CD4-positive, alpha-beta T cell treated with Interleukin-6 at 100 ng/mL for 8 hours (primary cell): ENCODE measurements at regions not wholly inside any gene's neighbourhood (a gene's known extent, or its start where the extent isn't known, plus 50 kb on each side); places are given as distances from the start of the nearest gene placed in this dataset.
A peak's percentile ranks its signal among the peaks of the same experiment; 100 is the strongest.
"Not testable (repeated sequence)": the region's sequence is repeated elsewhere in the genome, so short reads cannot be mapped to it uniquely, and the experiment has no call there.

Experiments
- DNase-seq: peaks from one replicate; pipeline ENCODE4 v3.0.0-alpha.2; 2020; ENCODE audit warnings: mixed read lengths, low spot score

DNA sequence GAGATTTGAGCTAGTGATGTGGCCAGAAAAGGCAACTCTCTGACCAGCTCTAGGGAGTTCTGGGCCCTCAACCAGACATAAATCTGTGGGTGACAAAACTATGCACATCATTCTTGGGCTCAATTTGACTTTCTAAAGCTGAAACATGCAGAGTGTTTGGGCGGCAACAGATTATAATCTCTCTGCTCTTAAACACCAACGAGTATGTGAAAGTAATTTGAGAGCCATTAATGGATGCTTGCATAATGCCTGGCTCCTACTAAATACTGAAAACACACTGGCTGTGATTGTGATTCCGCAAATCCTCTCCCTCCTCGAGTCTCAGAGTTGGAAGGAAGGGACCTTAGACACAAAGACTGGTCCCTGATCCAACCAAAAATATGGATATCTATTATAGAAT, 186.7 kb downstream of the UACA start:
- no peak for DNase-seq

- no peak for DNase-seq
These were observed 187.1 kb downstream of the UACA start for GRCh38 chr15:70576276-70576675.

DNA sequence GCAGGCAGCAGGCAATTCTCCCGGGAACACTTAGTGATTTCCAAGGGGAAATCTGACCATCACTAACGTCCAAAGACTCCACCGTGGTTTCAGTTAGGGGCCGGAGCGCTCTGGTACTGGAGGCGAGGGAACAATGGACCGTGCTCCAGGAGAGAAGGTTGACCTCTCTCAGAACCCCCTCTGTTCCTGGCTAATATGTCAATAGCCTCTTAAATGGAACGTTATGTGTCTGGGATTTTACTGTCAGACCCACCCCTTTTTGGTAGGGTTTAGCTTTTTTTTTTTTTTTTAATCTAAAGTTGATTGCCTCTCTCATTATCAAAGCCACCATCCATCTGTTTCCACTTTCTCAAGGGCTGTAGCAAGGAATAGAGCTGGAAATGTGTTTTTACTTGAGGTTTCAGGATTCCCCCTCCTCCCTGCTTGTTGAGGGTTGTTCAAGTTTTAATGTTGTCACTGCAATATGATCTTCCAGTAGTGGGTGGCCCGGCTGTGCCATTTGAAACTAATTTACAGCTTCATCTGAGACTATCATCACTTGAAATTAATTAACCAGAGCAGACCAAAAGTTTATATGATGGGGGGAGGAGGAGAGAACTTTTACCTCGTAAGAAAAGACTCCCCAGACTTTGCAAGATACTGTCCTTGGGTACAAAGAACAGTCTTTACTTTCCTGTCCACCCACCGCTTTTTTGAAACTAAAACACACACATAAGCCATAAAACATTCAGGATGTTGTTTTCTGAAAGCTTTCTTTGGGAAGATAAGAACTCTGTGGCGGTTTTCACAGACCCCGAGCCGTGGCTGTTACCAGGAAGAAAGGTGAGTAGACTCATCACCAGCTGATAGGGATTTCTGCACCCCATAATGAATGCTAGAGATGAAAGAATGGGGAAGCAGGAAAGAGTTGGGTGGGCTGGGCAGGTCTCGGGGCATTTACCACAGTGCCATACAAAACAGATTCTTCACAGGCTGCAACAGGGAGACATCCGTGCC, 187.8 kb downstream of the UACA start:
- no peak for DNase-seq

DNA sequence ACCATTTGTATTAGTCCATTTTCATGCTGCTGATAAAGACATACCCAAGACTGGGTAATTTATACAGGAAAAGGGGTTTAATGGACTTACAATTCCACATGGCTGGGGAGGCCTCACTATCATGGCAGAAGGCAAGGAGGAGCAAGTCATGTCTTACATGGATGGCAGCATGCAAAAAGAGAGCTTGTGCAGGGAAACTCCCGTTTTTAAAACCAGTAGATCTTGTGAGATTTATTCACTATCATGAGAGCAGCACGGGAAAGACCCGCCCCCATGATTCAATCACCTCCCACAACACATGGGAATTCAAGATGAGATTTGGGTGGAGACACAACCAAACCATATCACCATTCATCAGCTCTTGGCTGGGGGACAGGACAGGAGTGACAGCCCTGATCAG, 189.0 kb downstream of the UACA start:
- DNase-seq: not testable (repeated sequence)

DNA sequence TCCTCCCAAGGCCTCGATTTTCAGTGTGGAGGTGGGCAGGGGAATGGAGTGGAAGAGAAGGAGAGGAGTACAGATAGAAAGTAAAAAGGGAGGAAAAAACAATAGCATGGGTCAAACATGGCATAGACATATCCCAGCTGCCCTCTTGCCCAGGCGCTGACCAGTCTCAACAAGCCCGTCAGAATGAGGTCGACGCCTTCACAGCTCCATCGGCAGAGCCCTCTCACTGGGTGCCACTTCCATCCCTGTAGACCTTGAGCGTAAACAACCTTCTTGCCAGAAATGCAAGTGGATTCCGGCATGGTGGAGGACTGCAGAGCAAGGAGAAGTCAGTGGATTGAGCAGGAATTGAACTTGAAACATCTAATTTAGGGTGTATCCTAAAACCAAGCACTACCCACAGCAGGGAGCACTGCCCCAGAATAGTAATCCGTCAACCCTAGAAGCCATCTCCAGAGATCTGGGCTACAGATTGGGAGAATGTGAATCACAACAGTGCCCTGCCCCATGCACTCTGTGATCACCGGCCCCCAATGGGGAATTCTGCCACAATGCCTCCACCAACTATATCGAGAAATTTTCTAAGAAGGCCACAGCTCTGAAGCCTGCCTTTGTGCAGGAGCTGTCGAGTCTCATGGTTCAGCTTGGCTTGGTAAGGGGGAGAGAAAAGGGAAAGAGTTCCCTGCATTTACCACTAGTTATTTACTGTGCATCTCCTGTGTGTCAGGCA, 190.1 kb downstream of the UACA start:
- DNase-seq: no peak

DNA sequence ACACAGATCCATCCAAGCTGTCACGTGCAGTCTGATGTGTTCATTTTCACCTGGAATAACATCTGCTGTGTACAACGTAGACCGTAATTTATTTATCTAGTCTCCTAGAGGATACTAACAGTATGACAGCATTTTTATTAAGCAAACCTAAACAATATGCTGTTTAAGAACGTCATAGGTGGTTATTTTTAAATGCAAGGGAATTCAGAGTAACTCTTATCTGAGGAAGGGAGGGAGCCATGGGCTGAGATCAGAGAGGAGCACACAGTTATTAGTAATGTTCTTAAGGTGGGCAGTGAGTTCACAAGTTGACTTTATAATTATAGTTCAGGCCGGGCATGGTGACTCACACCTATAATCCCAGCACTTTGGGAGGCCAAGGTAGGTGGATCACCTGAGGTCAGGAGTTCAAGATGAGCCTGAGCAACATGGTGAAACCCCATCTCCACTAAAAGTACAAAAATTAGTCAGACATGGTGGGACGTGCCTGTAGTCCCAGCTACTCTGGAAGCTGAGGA, 193.6 kb downstream of the UACA start:
- DNase-seq: no peak

GRCh38 chr15:70569091-70569713, 194.2 kb downstream of the UACA start:
- no peak for DNase-seq

DNA sequence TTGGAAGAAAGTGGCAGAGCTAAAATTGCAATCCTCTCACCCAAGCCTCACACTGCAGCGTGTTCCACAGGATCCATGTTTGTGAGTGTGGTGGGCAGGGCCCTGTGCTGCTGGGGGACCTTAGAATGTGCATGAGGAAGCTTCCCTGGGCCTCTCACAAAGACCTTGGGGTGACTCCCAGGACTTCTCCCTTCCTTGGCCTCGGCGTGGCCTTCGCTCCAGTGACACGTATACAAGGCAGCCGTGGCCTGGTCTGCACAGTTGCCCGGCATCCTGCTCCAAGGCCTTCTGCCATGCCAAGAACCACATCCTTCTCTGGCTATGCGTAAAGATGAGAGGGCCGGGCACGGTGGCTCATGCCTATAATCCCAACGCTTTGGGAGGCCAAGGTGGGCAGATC, 196.4 kb downstream of the UACA start:
- no peak for DNase-seq

DNA sequence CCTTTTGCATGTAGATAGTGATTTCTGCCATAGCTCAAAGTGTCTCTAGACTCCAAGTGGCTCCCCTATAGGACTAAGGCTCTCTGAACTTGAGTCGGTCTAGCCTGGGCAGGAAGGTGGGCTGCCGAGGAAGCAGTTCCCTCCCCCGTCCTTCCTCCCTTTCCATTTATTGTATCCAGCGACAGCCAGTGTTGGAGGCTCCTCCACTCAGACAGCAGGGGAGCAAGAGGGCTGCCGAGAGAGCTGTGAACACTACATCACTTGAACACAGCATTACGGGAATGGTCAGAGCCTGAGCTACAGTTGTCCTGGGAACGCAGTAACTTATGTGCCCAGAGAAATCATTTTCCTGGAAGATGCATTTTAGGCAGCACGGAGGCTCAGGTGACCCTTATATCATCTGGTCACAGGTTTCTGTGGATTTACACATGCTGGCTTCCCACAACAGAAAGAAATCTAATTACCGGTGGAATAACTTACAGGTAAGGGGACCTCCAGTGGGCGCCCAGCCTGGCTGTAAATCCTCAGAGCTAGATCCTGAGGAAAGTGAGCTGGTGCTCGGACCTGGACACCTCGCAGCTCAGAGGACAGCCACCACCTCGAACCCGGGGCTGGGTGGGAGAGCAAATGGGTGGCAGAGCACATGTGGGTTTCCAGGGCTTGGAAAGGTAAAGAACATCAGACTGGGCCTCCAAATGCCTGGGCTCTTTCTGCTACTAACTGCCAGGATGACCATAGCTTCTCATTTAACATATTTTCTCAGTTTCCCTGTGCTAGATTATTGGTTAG, 197.1 kb downstream of the UACA start:
- no peak for DNase-seq

DNA sequence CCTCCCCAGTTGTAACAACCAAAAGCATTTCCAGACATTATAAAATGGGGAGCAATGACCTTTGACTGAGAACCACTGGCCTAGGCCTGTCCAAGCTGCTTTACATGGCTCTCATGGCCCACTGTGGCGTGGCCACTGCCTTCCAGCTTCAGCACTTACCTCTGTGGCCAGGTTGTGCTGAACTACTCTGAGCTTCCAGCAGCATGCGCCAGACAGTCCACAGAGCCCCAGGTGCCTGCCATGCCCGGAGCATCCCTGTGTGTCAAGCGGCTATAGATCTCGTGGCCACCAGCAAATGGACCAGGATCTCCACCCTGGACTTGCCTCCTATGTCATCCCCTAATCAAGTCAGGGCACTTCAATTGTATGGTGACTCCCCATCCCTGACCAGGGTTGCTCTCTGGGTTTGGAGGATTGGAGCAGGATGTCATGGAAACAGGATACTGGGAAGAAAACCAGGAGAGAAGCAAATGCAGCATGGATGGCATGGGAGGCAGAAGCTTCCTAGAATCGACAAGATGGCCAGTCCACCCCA, 199.7 kb downstream of the UACA start:
- DNase-seq: no peak

- DNase-seq: no peak
These were observed 200.5 kb downstream of the UACA start for GRCh38 chr15:70562906-70563305.

- DNase-seq: no peak
These were observed 201.5 kb downstream of the UACA start for GRCh38 chr15:70561885-70562284.

DNA sequence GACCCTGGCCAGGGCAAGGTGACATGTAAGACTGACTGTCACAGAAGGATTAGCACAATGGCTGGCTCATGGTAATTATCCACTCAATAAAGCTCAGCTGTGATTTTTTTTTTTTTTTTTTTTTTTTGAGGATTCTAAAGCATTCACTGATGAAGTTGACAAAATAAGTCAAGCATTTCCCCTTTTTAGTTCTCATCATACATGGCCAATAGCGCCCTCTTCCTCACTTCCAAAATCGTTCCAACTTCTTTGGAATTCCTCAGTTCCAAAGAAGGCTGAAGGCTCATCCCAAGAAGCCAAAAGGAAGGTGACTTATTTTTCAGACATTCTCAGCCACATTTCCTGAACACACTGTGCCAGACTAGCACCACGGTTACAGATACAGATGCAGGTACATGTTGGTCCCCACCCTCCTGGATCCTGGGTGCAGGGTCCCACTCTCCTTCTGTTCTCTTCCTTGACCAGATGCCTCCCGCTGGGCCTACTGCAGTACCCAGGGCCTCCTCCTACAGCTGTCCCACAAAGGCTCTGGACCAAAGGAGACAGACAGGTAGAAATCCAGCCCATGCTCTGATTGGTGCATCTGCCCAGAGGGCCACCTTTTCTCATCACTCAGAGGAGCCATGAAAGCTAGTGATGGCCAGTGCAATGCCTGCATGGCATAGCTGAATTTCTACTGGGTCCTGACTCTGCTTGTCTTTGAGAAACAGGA, 202.6 kb downstream of the UACA start:
- DNase-seq: no peak

DNA sequence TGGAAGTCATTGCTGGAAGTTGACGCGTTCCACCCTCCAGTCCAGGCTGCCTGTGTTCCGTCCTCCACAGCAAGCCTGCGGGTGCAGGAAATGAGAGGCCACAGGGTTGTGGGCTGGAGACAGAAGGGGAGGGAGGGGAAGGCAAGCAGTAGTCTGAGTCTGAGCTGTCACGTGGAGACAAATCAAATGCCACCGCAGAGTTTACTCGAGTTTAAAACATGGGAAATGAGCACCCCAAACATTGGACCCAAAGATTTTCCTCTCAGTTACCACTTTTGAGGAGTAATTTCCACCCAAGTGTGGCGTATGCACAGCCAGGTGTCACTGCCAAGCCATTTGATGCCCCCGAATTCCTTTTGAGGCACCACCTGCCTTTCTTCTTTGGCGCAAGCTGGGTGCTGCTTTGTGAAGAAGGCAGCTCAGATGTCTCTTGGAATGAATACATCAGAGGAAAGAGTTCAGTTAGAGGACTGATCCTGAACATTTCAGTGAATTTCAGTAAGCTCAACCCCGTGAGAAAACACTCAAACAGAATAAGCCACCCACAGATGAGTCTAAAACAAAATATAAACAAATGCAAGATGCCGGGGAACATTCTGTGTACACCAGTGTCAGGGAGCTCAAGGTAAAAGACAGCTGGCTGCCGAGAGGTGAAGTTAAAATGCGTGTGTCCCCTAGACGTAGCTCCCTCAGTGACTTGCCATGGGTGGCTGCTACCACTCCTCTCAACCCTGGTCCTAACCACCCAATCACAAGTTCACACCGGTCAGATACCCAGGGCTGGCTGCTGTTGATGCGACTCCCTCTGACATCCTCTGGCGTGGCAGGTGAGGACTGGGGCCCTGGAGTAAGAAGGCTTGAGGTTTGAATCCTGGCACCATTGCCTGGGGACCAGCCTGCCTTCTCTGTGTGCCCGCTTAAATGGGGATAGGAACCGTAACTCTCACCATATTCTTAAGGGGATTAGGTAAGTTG, 203.8 kb downstream of the UACA start:
- DNase-seq: peak; percentile 79

GRCh38 chr15:70558406-70559264, 204.7 kb downstream of the UACA start:
- no peak for DNase-seq

DNA sequence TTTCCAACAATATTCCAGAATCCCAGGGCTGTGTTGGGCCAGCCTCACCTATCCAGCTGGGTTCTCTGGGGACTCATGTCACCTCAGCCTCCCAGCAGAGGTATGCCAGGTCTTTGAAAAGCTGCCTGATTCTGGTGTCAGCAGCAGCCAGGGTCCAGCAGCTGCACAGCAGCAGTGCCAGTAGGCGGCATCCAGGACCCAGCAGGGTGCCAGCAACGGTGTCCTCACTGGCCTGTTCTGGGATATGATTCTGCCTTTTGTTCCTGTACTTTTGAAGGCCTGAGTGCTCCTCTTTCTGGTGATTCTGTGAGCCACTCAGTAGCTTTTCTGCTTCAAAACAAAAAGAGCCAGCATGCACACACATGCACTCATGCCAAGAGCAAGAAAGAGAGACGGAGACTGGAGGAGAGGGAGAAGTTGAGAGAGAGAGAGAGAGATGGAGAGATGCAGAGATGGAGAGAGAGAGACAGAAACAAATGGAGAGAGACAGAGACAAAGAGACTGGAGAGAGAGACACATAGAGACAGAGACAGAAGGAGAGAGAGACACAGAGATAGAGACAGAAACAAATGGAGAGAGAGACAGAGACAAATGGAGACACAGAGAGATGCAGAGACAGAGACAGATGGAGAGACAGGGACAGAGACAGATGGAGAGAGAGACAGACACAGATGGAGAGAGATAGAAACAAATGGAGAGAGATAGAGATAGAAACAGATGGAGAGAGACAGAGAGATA, 205.7 kb downstream of the UACA start:
- no peak for DNase-seq

DNA sequence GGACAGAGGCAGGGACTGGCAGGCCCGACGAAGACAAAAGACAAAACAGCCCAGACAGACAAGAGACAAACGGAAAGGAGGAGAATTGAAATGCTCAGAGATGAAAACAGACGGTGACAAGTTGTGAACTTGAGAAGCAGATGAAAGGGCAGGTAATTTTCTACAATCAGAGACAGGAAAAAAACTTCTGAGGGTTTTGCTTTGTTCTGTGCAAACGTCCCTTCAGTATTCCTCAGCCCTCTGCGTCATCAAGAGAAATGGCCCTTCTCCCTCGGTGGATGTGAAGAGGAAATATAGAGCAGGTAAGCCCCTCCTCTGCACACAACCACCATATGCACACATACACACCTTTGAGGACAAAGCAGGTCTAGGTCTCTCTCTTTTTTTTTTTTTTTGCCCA, 206.6 kb downstream of the UACA start:
- DNase-seq: no peak
